OCI-LY7 (cell line): ENCODE measurements at regions not wholly inside any gene's neighbourhood (a gene's known extent, or its start where the extent isn't known, plus 50 kb on each side); places are given as distances from the start of the nearest gene placed in this dataset.

Experiments used
- BruUV-seq: library from RNA; stranded (reverse); fragments of 400-500 nt; replicated peaks from 2 replicates; lab custom pipeline; 2021; lab: Mats Ljungman, UMichigan
- CTCF ChIA-PET: fragments of 300-600 bp; sonication (Branson Sonifier 250); formaldehyde crosslinking; loops from one replicate; lab custom pipeline; 2022; ENCODE audit warnings: antibody characterized with exemption; ENCODE audit not compliant: unreplicated experiment; lab: Charles Lee
- POLR2A ChIA-PET: fragments of 300-600 bp; sonication (Branson Sonifier 250); formaldehyde crosslinking; loops from one replicate; lab custom pipeline; 2022; ENCODE audit warnings: antibody characterized with exemption; lab: Charles Lee
- DNase-seq: peaks from one replicate; pipeline ENCODE4 v3.0.0-alpha.2; 2015; ENCODE audit warnings: low spot score
- H2AFZ ChIP-seq: fragments of 200-600 bp; sonication (generic), shearing (Covaris generic); 2 replicates; pipeline ENCODE4 v1.6.1; 2014; ENCODE audit warnings: mild to moderate bottlenecking, antibody characterized with exemption, low read length, moderate library complexity
- H3K27ac ChIP-seq: fragments of 200-600 bp; sonication (generic); 2 replicates; pipeline ENCODE4 v1.5.1; 2014; ENCODE audit warnings: mixed run types, low read depth, mild to moderate bottlenecking, moderate library complexity, low read length, inconsistent platforms; ENCODE audit not compliant: poor library complexity, severe bottlenecking
- H3K36me3 ChIP-seq: fragments of 200-600 bp; sonication (generic); 2 replicates; pipeline ENCODE4 v1.6.1; 2014; ENCODE audit warnings: mild to moderate bottlenecking, antibody characterized with exemption, low read length, moderate library complexity, mixed read lengths; ENCODE audit not compliant: insufficient read depth
- H3K4me1 ChIP-seq: fragments of 200-600 bp; sonication (generic); 2 replicates; pipeline ENCODE4 v1.5.1; 2014; ENCODE audit warnings: mild to moderate bottlenecking, low read length; ENCODE audit not compliant: insufficient read depth, poor library complexity, severe bottlenecking
- H3K4me2 ChIP-seq: fragments of 200-600 bp; sonication (generic); 2 replicates; pipeline ENCODE4 v1.6.1; 2014; ENCODE audit warnings: mild to moderate bottlenecking, low read length
- H3K4me3 ChIP-seq: fragments of 200-600 bp; sonication (generic); 2 replicates; pipeline ENCODE4 v1.5.1; 2014; ENCODE audit warnings: mild to moderate bottlenecking, low read depth, low read length; ENCODE audit not compliant: poor library complexity, severe bottlenecking
- H3K79me2 ChIP-seq: fragments of 200-600 bp; sonication (generic); 2 replicates; pipeline ENCODE4 v1.6.1; 2016; ENCODE audit warnings: low read depth, mild to moderate bottlenecking, low read length, moderate library complexity, mixed read lengths; ENCODE audit not compliant: insufficient read depth
- H3K9me2 ChIP-seq: fragments of 200-600 bp; sonication (generic); 2 replicates; pipeline ENCODE4 v1.6.1; 2016; ENCODE audit warnings: mild to moderate bottlenecking, low read length, mixed read lengths; ENCODE audit not compliant: insufficient read depth
- H3K9me3 ChIP-seq: fragments of 200-600 bp; sonication (generic); 2 replicates; pipeline ENCODE4 v1.6.1; 2014; ENCODE audit warnings: mild to moderate bottlenecking, mixed run types, low read length, mixed read lengths
- H4K20me1 ChIP-seq: fragments of 200-600 bp; sonication (generic); 2 replicates; pipeline ENCODE4 v1.6.1; 2014; ENCODE audit warnings: mild to moderate bottlenecking, antibody characterized with exemption, low read length, moderate library complexity, mixed read lengths; ENCODE audit not compliant: insufficient read depth
- EZH2phosphoT487 ChIP-seq: fragments of 200-600 bp; sonication (generic); IDR thresholded peaks from 2 replicates; pipeline ENCODE4 v1.6.1; 2018; ENCODE audit warnings: low read depth, borderline replicate concordance, mild to moderate bottlenecking, mixed run types, antibody characterized with exemption, low read length, moderate library complexity, mixed read lengths
- intact Hi-C: fragments of 100-400 bp; cut with micrococcal nuclease; formaldehyde crosslinking; loops from one replicate; pipeline ENCODE4 v1.10.0; 2022; ENCODE audit not compliant: unreplicated experiment
- TF ChIP-seq, protein P1 (sequence below): fragments of 200-600 bp; sonication (generic); conservative IDR thresholded peaks from 2 replicates; pipeline ENCODE4 v1.5.1; 2014; ENCODE audit warnings: mild to moderate bottlenecking, antibody characterized with exemption, low read length, moderate library complexity, mixed read lengths

DNA sequence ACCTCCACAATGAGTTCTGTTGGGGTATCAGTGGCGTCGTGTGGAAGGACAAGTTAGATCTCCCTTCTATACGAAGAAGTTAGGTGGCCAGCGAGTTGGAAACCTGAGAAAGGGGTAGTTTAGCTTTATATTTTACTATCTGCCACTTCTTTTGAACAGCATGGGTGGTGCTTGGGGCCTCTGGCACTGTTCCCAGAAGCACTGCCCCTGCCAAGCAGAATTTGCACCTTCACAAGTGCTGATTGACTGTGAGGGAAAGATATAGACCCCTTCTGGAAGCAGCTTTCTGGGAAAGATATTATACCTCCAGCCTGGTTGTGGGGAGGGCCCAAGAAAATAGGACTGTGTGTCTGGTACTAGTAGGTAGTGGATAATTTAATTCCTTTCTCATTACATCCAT, 246.9 kb downstream of the FBXO8 start:
- H3K27ac ChIP-seq, result no peak overlapping the region
- no peaks in the 10 kb centered on the region for H3K36me3 ChIP-seq
- H2AFZ ChIP-seq, result no peak overlapping the region
- intact Hi-C loops, result no loop called here
- DNase-seq, result no peak
- H3K9me3 ChIP-seq, result no peaks in the 10 kb centered on the region
- no peaks in the 10 kb centered on the region for H3K79me2 ChIP-seq
- CTCF ChIA-PET, result no interaction called here
- TF ChIP-seq EZH2phosphoT487, result no peak
- TF ChIP-seq, protein P1, sequence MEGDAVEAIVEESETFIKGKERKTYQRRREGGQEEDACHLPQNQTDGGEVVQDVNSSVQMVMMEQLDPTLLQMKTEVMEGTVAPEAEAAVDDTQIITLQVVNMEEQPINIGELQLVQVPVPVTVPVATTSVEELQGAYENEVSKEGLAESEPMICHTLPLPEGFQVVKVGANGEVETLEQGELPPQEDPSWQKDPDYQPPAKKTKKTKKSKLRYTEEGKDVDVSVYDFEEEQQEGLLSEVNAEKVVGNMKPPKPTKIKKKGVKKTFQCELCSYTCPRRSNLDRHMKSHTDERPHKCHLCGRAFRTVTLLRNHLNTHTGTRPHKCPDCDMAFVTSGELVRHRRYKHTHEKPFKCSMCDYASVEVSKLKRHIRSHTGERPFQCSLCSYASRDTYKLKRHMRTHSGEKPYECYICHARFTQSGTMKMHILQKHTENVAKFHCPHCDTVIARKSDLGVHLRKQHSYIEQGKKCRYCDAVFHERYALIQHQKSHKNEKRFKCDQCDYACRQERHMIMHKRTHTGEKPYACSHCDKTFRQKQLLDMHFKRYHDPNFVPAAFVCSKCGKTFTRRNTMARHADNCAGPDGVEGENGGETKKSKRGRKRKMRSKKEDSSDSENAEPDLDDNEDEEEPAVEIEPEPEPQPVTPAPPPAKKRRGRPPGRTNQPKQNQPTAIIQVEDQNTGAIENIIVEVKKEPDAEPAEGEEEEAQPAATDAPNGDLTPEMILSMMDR, result no peak
- H3K4me1 ChIP-seq, result no peaks in the 10 kb centered on the region
- no peaks in the 10 kb centered on the region for H3K9me2 ChIP-seq
- no peaks in the 10 kb centered on the region for H4K20me1 ChIP-seq
- POLR2A ChIA-PET, result interaction anchor here (0.7 kb wide), 1 partner anchor 322 kb away, joined by 3 read pairs; no protein-coding TSS in a partner anchor
- H3K4me3 ChIP-seq, result no peak overlapping the region
- no TSS peak for BruUV-seq
- no peak overlapping the region for H3K4me2 ChIP-seq

DNA sequence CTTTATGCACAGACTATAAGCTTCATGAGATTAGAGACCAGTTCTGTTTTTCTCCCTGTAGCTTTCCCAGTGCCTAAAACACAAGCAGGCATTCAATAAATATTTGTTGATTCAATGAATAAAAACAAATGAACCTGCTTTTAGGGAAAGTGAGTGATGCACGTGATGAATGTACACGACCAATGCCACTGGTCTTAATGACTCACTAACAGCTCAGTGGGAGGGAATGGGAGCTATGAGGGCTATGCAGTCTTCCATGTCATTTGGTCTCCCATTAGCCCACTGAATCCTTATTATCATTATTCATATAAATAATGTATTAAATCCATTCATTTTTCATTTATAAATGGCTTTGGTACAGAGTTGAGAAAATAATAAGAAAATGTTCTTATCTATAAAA, 247.4 kb downstream of the FBXO8 start:
- H3K4me1 ChIP-seq, result no peaks in the 10 kb centered on the region
- intact Hi-C loops, result no loop called here
- ChIA-PET CTCF (no interaction called here), POLR2A (no interaction called here)
- no peaks in the 10 kb centered on the region for H3K36me3 ChIP-seq
- H3K79me2 ChIP-seq, result no peaks in the 10 kb centered on the region
- H3K9me3 ChIP-seq, result no peaks in the 10 kb centered on the region
- no peak for DNase-seq
- H4K20me1 ChIP-seq, result no peaks in the 10 kb centered on the region
- no peak overlapping the region for H2AFZ ChIP-seq
- TF ChIP-seq, protein P1, result no peak
- TF ChIP-seq EZH2phosphoT487, result no peak
- BruUV-seq, result no TSS peak
- no peak overlapping the region for H3K4me3 ChIP-seq
- H3K4me2 ChIP-seq, result no peak overlapping the region
- no peak overlapping the region for H3K27ac ChIP-seq
- no peaks in the 10 kb centered on the region for H3K9me2 ChIP-seq

DNA sequence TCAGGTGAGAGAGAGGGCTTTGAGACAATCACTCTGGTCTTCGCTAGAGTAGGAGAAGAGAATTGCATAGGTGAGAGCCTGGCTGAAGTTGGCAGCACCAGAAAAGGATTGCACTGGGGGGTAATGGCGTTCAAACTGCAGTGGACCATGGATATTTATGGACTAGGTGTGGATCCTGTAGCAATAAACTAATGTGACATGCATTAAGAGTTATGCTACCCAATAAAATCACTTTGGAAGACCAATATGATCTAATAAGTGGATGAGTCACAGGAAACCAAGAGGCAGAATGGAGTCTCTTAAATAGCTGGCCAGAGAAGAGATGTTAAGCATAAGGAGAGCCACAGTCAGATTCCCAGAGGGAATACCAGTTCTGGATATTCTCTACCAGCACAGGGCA, 259.8 kb downstream of the FBXO8 start:
- no peaks in the 10 kb centered on the region for H3K36me3 ChIP-seq
- no peak overlapping the region for H3K27ac ChIP-seq
- CTCF ChIA-PET, result no interaction called here
- POLR2A ChIA-PET, result no interaction called here
- TF ChIP-seq EZH2phosphoT487, result no peak
- TF ChIP-seq, protein P1, result no peak
- intact Hi-C loops, result no loop called here
- BruUV-seq, result no TSS peak
- no peak overlapping the region for H3K4me3 ChIP-seq
- no peaks in the 10 kb centered on the region for H3K9me2 ChIP-seq
- DNase-seq, result no peak
- H2AFZ ChIP-seq, result no peak overlapping the region
- no peaks in the 10 kb centered on the region for H3K4me1 ChIP-seq
- no peaks in the 10 kb centered on the region for H4K20me1 ChIP-seq
- no peak overlapping the region for H3K4me2 ChIP-seq
- no peaks in the 10 kb centered on the region for H3K9me3 ChIP-seq
- H3K79me2 ChIP-seq, result no peaks in the 10 kb centered on the region
